Posterior cingulate gyrus (tissue), 11 donors: ENCODE measurements at regions not wholly inside any gene's neighbourhood (a gene's known extent, or its start where the extent isn't known, plus 50 kb on each side); places are given as distances from the start of the nearest gene placed in this dataset.

Source experiments
- DNase-seq, 10 donors: peaks; one replicate each; pipeline versions ENCODE4 v3.0.0 to v3.0.0-alpha.2; 2020 to 2021; ENCODE audit warnings: mixed read lengths in 3 of 10
- intact Hi-C: fragments of 100-400 bp; cut with DNase I; formaldehyde crosslinking; loops from one replicate; pipeline ENCODE4 v1.15.1; 2023

GRCh38 chr11:70581991-70582885, 183.9 kb downstream of the CTTN start:
- intact Hi-C loops, result no loop called here
- peak in 6 of 10 donors; percentile 5 to 77 (median 46) for DNase-seq

- DNase-seq, result peak in 5 of 10 donors; percentile 5 to 80 (median 41)
Observed at GRCh38 chr11:70582886-70583641, 184.7 kb downstream of the CTTN start.

GRCh38 chr11:70583781-70584218, 185.5 kb downstream of the CTTN start:
- intact Hi-C loops, result no loop called here
- DNase-seq, result peak in 4 of 10 donors; percentile 20 to 83 (median 58)

More at GRCh38 chr11:70582886-70583641, 184.7 kb downstream of the CTTN start:
- intact Hi-C loops, result no loop called here

- peak in 5 of 10 donors; percentile 7 to 74 (median 57) for DNase-seq
Observed at GRCh38 chr11:70584498-70585235, 186.3 kb downstream of the CTTN start.

GRCh38 chr11:70585236-70585545, 186.9 kb downstream of the CTTN start:
- intact Hi-C loops, result no loop called here
- DNase-seq, result peak in 1 of 10 donors; percentile 4

More at GRCh38 chr11:70584498-70585235, 186.3 kb downstream of the CTTN start:
- intact Hi-C loops, result no loop called here

GRCh38 chr11:70586261-70587074, 188.1 kb downstream of the CTTN start:
- intact Hi-C loops, result no loop called here
- DNase-seq, result peak in 4 of 10 donors; percentile 7 to 79 (median 70)

GRCh38 chr11:70587075-70587389, 188.7 kb downstream of the CTTN start:
- peak in 3 of 10 donors; percentile 29 to 57 (median 55) for DNase-seq
- intact Hi-C loops, result no loop called here

- DNase-seq, result peak in 3 of 10 donors; percentile 5 to 47 (median 35)
Observed at GRCh38 chr11:70590356-70590991, 192.1 kb downstream of the CTTN start.

GRCh38 chr11:70592641-70593165, 194.4 kb downstream of the CTTN start:
- peak in 3 of 10 donors; percentile 59 to 62 (median 59) for DNase-seq
- intact Hi-C loops, result no loop called here

More at GRCh38 chr11:70590356-70590991, 192.1 kb downstream of the CTTN start:
- intact Hi-C loops, result no loop called here

- intact Hi-C loops, result no loop called here
- peak in 3 of 10 donors; percentile 3 to 71 (median 5) for DNase-seq
Observed at GRCh38 chr11:70593446-70593983, 195.2 kb downstream of the CTTN start.

- peak in 3 of 10 donors; percentile 27 to 54 (median 39) for DNase-seq
- intact Hi-C loops, result no loop called here
Observed at GRCh38 chr11:70594031-70594430, 195.7 kb downstream of the CTTN start.

GRCh38 chr11:70594606-70595005, 196.3 kb downstream of the CTTN start:
- intact Hi-C loops, result no loop called here

GRCh38 chr11:70595016-70595415, 196.7 kb downstream of the CTTN start:
- intact Hi-C loops, result no loop called here

More at GRCh38 chr11:70594606-70595005, 196.3 kb downstream of the CTTN start:
- DNase-seq, result peak in 2 of 10 donors; percentile 56 to 68

GRCh38 chr11:70595452-70595851, 197.1 kb downstream of the CTTN start:
- intact Hi-C loops, result no loop called here
- peak in 3 of 10 donors; percentile 61 to 67 (median 61) for DNase-seq

More at GRCh38 chr11:70595016-70595415, 196.7 kb downstream of the CTTN start:
- peak in 3 of 10 donors; percentile 55 to 64 (median 61) for DNase-seq

- intact Hi-C loops, result no loop called here
- DNase-seq, result peak in 3 of 10 donors; percentile 66 to 75 (median 73)
Observed at GRCh38 chr11:70596091-70596490, 197.8 kb downstream of the CTTN start.

- intact Hi-C loops, result no loop called here
- DNase-seq, result peak in 3 of 10 donors; percentile 54 to 72 (median 59)
Observed at GRCh38 chr11:70597006-70597555, 198.8 kb downstream of the CTTN start.

GRCh38 chr11:70597751-70598625, 199.7 kb downstream of the CTTN start:
- peak in 3 of 10 donors; percentile 59 to 66 (median 60) for DNase-seq
- intact Hi-C loops, result no loop called here
